ENCODE measurements at regions not wholly inside any gene's neighbourhood (a gene's known extent, or its start where the extent isn't known, plus 50 kb on each side); places are given as distances from the start of the nearest gene placed in this dataset.

DNA sequence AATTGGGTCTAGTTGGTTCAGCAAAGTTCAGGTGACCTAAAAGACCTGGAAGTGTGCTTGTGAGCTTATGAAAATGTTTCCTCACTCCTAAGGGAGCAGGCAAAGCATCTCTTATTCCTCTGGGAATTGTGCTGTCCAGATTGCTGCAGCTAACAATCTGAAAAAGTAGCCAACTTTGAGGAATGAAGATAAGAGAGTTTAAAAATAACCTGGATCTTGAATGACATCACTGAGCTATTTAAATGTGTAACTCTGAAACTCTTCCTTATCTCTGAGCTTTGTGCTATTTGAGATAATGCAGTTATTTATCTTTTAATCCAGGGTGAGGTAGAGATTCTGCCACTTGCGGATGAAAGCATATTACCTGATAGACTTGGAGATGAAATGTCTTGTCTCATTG is 384.8 kb downstream of the PPP4R3C start:
- TF ChIP-seq POLR2AphosphoS5 (IDR thresholded peaks at IDR 0.05) = no peak
- no peak for TF ChIP-seq CTCF (IDR thresholded peaks at IDR 0.05)
- TF ChIP-seq EP300 (IDR thresholded peaks at IDR 0.05; ENCODE audit: low read depth) = no peak

Data from transverse colon (tissue), 4 donors.